NOMO-1 (cell line): ENCODE measurements at regions not wholly inside any gene's neighbourhood (a gene's known extent, or its start where the extent isn't known, plus 50 kb on each side); places are given as distances from the start of the nearest gene placed in this dataset.
"Not testable (repeated sequence)": the region's sequence is repeated elsewhere in the genome, so short reads cannot be mapped to it uniquely, and the experiment has no call there.

Experiments
- DNase-seq, 2 experiments: peaks; one replicate each; lab custom pipeline; 2025; ENCODE audit not compliant: unreplicated experiment in 2 of 2; lab: John Stamatoyannopoulos, UW

DNA sequence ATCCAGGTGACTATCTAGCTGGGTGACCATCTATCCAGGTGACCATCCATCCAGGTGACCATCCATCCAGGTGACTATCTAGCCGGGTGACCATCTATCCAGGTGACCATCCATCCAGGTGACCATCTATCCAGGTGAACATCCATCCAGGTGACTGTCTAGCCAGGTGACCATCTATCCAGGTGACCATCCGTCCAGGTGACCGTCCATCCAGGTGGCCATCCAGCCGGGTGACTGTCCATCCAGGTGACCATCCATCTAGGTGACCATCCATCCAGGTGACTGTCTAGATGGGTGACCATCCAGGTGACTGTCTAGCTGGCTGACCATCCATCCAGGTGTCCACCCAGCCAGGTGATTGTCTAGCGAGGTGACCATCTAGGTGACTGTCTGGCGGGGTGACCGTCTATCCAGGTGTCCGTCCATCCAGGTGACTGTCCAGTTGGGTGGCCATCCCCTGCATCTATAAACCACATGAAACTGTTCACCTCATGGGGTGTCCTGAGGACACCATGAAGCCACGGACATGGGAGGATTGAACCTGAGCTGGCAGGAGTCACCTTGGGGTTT is 305.3 kb downstream of the NDUFA10 start:
- no peak for DNase-seq

GRCh38 chr2:239718991-239719390 is 306.2 kb downstream of the NDUFA10 start:
- DNase-seq, result not testable (repeated sequence)

- DNase-seq, result no peak
These were observed 307.4 kb downstream of the NDUFA10 start for GRCh38 chr2:239717706-239718105.

DNA sequence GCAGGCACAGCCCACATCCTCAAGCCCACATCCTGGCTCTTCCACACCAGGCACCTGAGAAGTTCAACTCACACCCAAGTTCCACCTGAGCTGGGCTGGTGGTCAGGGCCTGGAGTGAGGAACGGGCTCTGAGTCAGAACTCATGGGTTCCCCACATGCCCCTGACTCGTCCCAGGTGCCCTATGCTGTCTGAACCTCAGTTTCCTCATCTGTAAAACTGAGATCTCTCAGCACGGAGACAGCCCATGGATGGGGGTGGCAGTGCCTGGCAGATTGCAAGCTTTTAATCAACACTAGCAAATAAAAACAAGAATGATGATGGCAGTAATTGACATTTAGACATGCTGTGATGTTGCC is 307.8 kb downstream of the NDUFA10 start:
- no peak for DNase-seq

DNA sequence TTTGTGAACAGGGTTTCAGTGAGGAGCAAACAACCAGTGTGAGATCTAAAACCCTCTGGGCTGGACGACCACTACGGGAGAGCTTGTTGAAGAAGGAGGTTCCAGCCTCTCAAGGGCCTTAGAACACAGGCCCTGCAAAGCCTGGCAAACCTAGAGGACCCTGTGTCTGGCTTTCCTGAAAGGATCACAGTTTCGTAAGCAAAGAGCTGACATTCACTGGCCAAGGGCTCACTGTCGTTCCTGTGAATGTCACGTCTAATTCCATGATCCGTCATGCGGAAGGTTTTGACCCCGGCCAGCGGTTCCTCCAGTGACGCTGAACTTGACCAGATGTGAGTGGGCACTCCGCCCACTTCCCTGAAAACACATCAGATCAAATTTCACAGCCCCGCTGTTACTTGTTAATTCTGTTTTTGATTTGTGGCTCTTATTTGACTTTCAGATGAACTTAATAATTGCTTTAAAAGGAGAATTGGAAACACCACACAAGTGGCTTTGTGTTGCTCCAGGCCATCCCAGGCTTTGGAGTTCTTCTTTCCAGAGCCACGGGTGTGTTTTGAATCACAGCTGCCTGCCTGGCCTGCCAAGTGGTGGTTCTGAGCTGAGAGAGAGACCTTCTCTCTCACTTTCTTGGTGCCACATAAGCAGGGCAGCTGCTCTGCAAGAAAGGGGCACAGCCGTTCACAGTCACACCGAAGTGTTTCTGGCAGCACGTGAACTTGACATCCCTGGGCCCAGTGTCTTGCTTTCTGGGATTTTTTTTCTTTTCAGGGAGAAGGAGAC is 308.4 kb downstream of the NDUFA10 start:
- no peak for DNase-seq

GRCh38 chr2:239716009-239716408 is 309.1 kb downstream of the NDUFA10 start:
- DNase-seq, result no peak

GRCh38 chr2:239715606-239716005 is 309.5 kb downstream of the NDUFA10 start:
- no peak for DNase-seq

DNA sequence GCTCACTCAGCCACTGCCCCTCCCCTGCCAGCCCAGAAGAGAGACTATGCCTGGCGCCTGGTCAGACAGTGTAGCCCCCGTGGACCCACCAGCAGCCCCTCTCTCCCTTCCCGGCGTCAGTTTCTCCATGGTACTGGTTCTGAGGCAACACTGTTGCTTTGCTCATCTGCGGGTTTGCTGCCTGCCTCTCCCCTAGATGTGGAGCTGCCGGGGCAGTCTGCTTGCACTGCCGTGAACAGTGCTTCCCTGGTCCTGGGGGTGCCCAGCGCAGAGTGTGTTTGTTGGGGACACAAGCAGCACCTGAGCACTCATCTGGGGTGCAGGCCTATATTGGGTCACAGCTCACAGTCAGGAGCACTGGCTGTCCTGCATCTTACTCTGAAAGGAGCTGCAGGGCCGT is 309.9 kb downstream of the NDUFA10 start:
- no peak for DNase-seq

DNA sequence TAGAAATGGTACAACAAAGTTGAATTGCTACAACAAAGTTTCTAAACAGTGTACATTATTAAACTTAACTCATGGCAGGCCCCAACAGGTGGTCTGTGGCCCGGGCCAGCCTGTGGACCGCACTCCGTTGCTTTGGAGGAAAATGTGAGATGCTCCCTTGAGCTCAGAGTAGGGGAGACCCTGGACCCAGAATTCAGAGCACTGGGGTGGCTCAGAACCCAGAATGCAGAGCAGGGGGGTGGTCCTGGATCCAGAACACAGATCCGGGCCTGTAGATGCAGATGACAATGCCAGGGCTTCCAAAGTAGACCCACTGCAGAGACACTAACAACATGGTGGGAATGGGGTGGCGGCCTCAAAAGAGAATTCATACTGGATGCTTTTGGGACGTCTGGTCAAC is 311.0 kb downstream of the NDUFA10 start:
- no peak for DNase-seq

GRCh38 chr2:239712755-239713154 is 311.9 kb upstream of the HDAC4 start:
- no peak for DNase-seq

- no peak for DNase-seq
These were observed 311.2 kb upstream of the HDAC4 start for GRCh38 chr2:239711911-239712570.

- no peak for DNase-seq
These were observed 310.4 kb upstream of the HDAC4 start for GRCh38 chr2:239710953-239711861.

- DNase-seq, result no peak
These were observed 305.5 kb upstream of the HDAC4 start for GRCh38 chr2:239706367-239706766.

- DNase-seq, result no peak
These were observed 303.9 kb upstream of the HDAC4 start for GRCh38 chr2:239704737-239705136.

GRCh38 chr2:239703834-239704233 is 303.0 kb upstream of the HDAC4 start:
- DNase-seq, result no peak

GRCh38 chr2:239700686-239701345 is 300.0 kb upstream of the HDAC4 start:
- no peak for DNase-seq

DNA sequence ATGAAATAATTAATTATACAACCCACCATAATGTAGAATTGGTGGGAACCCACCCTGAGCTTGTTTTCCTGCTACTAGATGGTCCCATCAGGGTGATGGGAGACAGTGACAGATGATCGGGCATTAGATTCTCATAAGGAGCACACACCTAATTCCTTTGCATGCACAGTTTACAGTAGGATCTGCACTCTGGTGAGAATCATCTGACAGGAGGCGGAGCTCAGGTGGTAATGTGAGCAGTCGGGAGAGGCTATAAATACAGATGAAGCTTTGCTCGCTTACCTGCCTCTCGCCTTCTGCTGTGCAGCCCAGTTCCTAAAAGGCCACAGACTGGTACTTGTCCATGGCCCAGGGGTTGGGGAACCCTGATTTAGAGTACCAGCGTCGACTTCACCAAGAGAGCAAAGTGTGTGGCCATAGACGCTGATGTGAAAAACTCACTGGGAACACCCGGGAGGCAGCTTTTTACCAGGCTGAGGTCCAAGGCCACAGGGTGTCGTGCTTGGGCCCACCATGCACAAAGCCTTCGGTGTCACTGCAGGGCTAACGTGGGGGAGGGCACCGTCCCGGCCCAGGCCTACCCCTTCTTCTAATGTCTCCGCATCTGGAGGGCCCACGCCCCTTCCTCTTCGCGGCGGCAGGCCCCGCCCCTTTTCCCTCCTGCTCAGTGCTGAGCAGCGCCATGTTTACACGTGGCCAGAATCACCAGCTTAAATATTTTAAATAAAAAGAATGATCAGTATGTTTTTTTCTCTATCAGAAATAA is 296.8 kb upstream of the HDAC4 start:
- no peak for DNase-seq

DNA sequence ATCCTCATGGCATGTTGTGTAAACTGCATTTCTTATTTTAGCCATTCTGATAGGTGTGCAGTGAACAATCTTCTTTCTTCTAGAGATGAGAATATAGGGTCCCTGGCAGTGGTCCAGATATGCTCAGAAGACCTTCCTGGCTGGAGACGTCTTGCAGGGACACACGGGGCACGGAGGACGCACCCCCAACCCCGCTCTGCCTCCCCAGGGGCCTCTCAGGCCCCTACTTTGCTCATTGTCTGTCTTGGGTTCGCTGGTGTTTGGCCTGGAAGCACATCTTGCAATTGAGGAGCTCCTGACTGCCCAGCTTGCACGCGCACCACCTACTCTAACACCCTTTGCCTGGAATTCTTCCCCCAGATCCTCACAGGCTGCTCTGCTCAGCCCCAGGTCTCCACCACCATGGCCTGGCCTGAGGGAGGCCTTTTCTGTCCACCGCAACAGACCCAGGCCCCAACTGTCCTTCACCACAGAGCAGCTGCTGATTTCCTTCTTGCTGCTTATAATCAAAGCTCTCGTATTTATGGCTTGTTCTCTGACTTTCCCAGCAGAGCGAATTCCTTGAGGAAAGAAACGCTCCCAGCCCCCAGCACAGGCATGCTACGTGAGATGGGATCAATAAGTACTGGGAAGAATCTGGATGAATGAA is 295.9 kb upstream of the HDAC4 start:
- no peak for DNase-seq

- no peak for DNase-seq
These were observed 295.0 kb upstream of the HDAC4 start for GRCh38 chr2:239695728-239696240.
